Omental fat pad (tissue), 3 donors: ENCODE measurements at regions not wholly inside any gene's neighbourhood (a gene's known extent, or its start where the extent isn't known, plus 50 kb on each side); places are given as distances from the start of the nearest gene placed in this dataset.

ENCODE experiments used
- ATAC-seq: fragments of 150-250 bp; one replicate; pipeline ENCODE4 v1.9.1; 2016; ENCODE audit warnings: mild to moderate bottlenecking, moderate library complexity; ENCODE audit not compliant: low FRiP score
- DNase-seq: peaks from one replicate; pipeline ENCODE4 v3.0.0-alpha.2; 2019; ENCODE audit warnings: low spot score
- TF ChIP-seq, protein P1 (sequence below), 3 donors: fragments of 450-650 bp; IDR thresholded peaks; one replicate each; pipeline ENCODE4 v1.5.1; 2016 to 2017; ENCODE audit warnings: antibody characterized with exemption in 3 of 3, mild to moderate bottlenecking in 3 of 3, moderate library complexity in 2 of 3

DNA sequence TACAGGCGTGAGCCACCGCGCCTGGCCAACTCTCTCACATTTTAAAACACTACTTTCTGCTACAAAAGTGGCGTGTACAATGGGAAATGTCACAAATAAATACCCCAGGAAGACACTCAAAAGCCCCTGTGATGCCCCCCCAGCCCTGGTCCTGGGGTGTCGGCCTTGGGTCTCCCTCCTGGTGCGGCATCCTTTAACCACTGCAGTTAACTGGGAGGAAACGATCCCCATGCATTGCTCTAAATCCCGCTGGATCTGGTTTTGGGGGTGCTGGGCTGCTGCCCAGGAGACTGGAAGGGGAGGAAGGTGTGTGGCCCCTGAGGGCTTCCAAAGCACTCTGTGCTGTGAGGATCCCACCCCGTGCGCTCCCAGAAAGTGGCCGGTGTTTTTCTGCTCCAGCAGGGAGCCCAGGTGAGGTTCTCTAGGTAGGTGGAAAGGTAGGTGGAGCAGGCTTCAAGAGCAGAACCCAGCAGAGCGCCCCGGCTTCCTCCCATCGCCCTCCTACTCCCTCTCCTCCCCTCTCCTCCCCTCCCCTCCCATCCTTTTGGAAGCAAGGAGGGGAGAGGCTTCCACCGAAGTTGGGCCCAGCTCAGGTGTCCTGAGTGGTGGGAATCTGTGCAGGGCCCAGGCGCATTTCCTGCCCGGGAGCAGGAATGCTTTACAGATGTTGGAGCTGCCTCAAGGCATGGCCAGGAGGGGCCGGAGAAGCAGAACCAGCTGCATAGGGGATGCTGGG lies 363.3 kb downstream of the SEC14L1 start:
- no peak for ATAC-seq
- TF ChIP-seq, protein P1, sequence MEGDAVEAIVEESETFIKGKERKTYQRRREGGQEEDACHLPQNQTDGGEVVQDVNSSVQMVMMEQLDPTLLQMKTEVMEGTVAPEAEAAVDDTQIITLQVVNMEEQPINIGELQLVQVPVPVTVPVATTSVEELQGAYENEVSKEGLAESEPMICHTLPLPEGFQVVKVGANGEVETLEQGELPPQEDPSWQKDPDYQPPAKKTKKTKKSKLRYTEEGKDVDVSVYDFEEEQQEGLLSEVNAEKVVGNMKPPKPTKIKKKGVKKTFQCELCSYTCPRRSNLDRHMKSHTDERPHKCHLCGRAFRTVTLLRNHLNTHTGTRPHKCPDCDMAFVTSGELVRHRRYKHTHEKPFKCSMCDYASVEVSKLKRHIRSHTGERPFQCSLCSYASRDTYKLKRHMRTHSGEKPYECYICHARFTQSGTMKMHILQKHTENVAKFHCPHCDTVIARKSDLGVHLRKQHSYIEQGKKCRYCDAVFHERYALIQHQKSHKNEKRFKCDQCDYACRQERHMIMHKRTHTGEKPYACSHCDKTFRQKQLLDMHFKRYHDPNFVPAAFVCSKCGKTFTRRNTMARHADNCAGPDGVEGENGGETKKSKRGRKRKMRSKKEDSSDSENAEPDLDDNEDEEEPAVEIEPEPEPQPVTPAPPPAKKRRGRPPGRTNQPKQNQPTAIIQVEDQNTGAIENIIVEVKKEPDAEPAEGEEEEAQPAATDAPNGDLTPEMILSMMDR (IDR thresholded peaks at IDR 0.05) = no peak
- no peak for DNase-seq

DNA sequence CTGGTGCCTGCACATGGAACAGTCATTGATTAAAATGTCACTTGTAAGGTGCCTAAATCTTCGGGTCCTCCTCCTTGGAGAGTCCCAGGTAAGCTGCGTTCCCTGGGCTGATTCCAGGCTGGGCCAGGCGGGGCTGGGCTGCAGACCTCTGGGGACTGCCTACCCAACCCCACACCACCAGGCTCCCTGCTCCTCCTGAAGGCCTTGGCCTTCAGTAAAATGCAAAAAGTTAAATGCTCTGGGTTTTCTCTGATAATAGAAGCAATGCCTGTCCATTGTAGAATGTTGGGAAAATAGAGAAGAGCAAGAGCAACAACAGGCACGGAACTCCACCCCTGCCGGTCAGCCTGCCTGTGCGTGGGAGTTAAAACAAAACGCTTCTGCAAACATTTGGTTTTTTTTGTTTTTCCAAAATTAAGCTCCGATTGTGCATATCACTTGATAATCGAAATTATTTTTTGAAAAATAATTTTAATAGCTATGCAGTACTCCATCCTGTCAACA lies 363.9 kb downstream of the SEC14L1 start:
- ATAC-seq = no peak
- TF ChIP-seq, protein P1 (IDR thresholded peaks at IDR 0.05) = no peak
- DNase-seq = no peak

DNA sequence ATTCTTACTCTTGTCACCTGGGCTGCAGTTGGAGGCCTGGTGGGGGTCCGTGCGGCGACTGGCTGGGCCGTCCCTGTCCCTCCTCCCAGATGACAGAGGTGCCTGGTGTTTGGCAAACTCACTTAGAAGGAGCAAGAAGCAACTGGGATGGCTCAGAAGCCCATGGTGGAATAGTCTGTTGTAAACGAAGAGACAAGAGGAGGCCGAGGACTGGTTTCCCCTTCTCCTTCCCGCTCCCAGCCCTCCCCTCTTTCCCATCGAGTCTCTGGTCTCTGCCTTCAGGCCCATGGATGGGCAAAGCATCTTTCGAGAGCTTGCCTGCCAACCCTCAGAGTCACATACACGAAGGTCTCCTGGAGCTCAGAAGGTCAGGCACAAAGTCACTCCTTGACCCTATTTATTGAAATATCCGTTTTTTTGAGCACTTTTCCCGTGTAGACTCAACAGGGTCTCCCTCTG lies 364.4 kb downstream of the SEC14L1 start:
- ATAC-seq (no peak), DNase-seq (no peak)
- TF ChIP-seq, protein P1 (IDR thresholded peaks at IDR 0.05) = no peak

DNA sequence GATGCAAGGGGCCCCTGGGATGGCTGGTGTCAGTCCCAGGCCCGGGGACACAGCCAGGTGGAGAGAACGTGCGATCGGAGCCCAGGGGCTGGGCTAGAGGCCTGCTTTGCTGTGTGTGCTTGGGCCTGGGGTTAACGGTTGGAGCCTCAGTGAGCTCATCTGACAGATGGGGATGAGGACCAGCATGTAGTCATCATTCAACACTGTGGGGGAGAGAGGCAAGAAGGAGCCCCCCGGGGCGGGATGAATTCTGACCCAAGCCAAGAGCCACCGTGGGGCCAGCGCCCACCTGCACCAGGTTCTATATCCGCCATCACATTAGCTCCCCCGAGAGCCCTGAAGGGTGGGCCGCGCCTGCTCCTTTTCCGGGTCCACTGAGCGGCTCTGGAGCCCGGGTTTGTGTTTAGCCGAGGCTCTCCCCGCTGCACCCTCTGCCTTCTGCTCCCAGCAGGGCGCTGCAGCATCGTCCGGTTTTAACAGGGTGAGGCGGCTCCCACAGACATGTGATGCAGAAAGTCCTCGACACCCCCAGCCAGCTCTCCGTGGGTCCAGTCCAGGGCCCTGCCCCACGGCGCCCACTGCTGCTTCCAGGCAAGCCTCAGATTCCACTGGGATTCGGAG lies 365.7 kb downstream of the SEC14L1 start:
- DNase-seq = no peak

DNA sequence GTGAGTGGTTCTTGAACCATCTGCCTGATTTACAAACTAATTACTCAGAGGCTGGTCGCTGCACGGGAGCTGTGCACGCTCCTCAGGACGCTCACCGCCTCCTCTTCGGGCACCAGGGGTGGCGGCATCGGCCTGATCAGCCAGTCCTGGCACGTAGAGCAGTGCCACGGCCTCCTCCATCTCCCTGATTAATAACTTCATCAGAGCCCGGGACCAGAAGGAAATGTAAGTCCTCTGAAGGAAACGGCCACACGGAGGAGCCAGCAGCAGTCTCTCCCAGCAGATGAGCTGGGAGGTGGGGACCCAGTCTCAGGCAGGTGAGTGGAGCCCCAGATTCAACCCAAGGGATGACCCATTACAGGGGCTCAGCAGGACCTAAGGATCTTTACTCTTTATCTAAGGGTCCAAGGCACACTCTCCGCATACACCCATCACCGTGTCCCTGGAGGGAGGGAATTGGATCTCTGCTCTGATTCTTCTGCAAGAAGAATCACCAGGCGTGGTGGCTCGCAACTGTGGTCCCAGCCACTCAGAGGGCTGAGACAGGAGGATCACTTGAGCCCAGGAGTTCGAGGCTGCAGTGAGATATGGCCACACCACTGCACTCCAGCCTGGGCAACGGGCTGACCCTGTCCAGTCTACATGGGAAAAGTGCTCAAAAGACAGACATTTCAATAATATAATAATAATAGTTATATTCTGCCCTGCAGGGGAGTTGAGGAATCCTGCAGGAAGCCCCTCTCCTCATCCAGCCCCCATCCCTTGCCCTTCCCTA lies 366.5 kb downstream of the SEC14L1 start:
- DNase-seq (no peak), ATAC-seq (no peak)
- TF ChIP-seq, protein P1 (IDR thresholded peaks at IDR 0.05) = no peak

More for the DNA sequence above, 365.7 kb downstream of the SEC14L1 start:
- TF ChIP-seq, protein P1 (IDR thresholded peaks at IDR 0.05) = no peak
- ATAC-seq = no peak

DNA sequence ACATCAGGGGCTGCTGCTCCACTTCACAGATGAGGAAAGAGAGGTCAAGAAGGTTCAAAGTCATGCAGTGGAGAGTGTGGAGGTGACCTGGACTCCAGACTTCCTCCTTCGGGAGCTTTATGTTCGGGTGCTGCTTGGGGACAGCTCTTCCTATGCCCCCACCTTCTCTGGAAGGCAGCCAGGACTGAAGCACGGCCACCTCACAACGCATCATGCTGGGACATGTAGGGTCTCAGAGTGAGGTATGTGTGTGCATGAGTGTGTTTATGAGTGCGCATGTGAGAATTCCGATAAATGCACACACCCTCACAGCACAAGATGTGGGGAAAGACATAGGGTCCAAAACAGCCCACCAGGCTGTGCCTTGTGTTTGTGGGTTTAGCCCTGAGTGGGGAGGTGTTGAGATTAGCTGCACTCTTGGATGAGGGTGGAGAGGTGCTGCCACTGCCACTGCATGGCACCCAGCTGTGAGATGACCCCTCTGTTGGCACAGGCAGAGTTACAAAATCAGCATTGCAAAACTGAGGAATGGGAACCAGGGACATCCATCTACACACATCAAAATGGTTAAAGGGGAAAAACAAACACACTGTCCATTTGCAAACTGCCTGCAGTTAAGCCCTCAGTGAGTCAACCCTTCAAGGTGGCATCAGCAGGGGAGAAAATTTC lies 367.4 kb downstream of the SEC14L1 start:
- DNase-seq = no peak
- ATAC-seq = no peak
- TF ChIP-seq, protein P1 (IDR thresholded peaks at IDR 0.05) = no peak
